Naive thymus-derived CD8-positive, alpha-beta T cell (primary cell): ENCODE measurements at regions not wholly inside any gene's neighbourhood (a gene's known extent, or its start where the extent isn't known, plus 50 kb on each side); places are given as distances from the start of the nearest gene placed in this dataset.

Experiments
- ATAC-seq, 2 donors: fragments of 150-1000 bp; cut with Tn5 transposase in 1 of 2; sonication (Bioruptor Pico), chemical (Tn5 transposase) in 1 of 2; 1 replicate in 1 of 2; 2 replicates in 1 of 2; pipeline ENCODE4 v1.10.0; 2021; ENCODE audit warnings: mild to moderate bottlenecking in 2 of 2, moderate library complexity in 2 of 2
- POLR2A ChIA-PET: fragments of 350-600 bp; sonication (Branson Sonifier 250); formaldehyde crosslinking; loops from one replicate; lab custom pipeline; 2021; ENCODE audit warnings: antibody characterized with exemption; lab: Charles Lee
- DNase-seq, 10 donors: peaks; one replicate each; pipeline versions ENCODE4 v3.0.0 to v3.0.0-alpha.2; 2020 to 2022
- H3K27ac Mint-ChIP-seq, 10 donors: one replicate each; pipeline ENCODE4 v1.8.0; 2020 to 2022; ENCODE audit warnings: mild to moderate bottlenecking in 10 of 10, mixed read lengths in 10 of 10, moderate library complexity in 4 of 10, inconsistent platforms in 1 of 10
- H3K27me3 Mint-ChIP-seq, 5 donors: one replicate each; pipeline ENCODE4 v1.8.0; 2021 to 2022; ENCODE audit warnings: mixed read lengths in 5 of 5
- H3K36me3 Mint-ChIP-seq, 3 donors: one replicate each; pipeline ENCODE4 v1.8.0; 2020 to 2022; ENCODE audit warnings: mixed read lengths in 3 of 3, mild to moderate bottlenecking in 2 of 3, inconsistent platforms in 1 of 3
- H3K4me1 Mint-ChIP-seq, 4 donors: one replicate each; pipeline ENCODE4 v1.8.0; 2021 to 2022; ENCODE audit warnings: mixed read lengths in 4 of 4
- H3K4me3 Mint-ChIP-seq, 10 donors: one replicate each; pipeline ENCODE4 v1.8.0; 2020 to 2022; ENCODE audit warnings: mild to moderate bottlenecking in 10 of 10, mixed read lengths in 10 of 10, moderate library complexity in 6 of 10, inconsistent platforms in 1 of 10
- H3K9me3 Mint-ChIP-seq, 9 donors: one replicate each; pipeline ENCODE4 v1.8.0; 2020 to 2022; ENCODE audit warnings: mixed read lengths in 9 of 9, mild to moderate bottlenecking in 3 of 9, inconsistent platforms in 1 of 9, moderate library complexity in 1 of 9

- no peaks in the 10 kb centered on the region for H3K36me3 Mint-ChIP-seq
- H3K27ac Mint-ChIP-seq = no peak overlapping the region
- POLR2A ChIA-PET = no interaction called here
- no peaks in the 10 kb centered on the region for H3K4me1 Mint-ChIP-seq
- no peaks in the 10 kb centered on the region for H3K27me3 Mint-ChIP-seq
- H3K4me3 Mint-ChIP-seq = no peak overlapping the region
- DNase-seq = no peak
- ATAC-seq = no peak
- H3K9me3 Mint-ChIP-seq = peaks cover 0 to 17% (median 3%) of the 10 kb centered on the region in 9 donors
Observed at GRCh38 chr10:83037653-83038052, 1101.7 kb upstream of the GHITM start.

- ATAC-seq (no peak), DNase-seq (no peak)
- POLR2A ChIA-PET = interaction anchor here (0.8 kb wide), 1 partner anchor 46 kb away, joined by 3 read pairs; no protein-coding TSS in a partner anchor
- H3K9me3 Mint-ChIP-seq = peaks cover 0 to 17% (median 3%) of the 10 kb centered on the region in 9 donors
- H3K4me3 Mint-ChIP-seq = no peak overlapping the region
- H3K27me3 Mint-ChIP-seq = no peaks in the 10 kb centered on the region
- H3K27ac Mint-ChIP-seq = no peak overlapping the region
- H3K36me3 Mint-ChIP-seq = no peaks in the 10 kb centered on the region
- H3K4me1 Mint-ChIP-seq = no peaks in the 10 kb centered on the region
Observed at GRCh38 chr10:83038631-83039030, 1100.7 kb upstream of the GHITM start.

GRCh38 chr10:83045731-83046130 lies 1093.6 kb upstream of the GHITM start:
- Mint-ChIP-seq H3K27me3 (no peaks in the 10 kb centered on the region), H3K9me3 (peaks cover 0 to 12% (median 0%) of the 10 kb centered on the region in 9 donors)
- DNase-seq = no peak

GRCh38 chr10:83050815-83051214 lies 1088.5 kb upstream of the GHITM start:
- Mint-ChIP-seq H3K4me1 (no peaks in the 10 kb centered on the region), H3K36me3 (no peaks in the 10 kb centered on the region), H3K27me3 (no peaks in the 10 kb centered on the region), H3K9me3 (peaks cover 0 to 10% (median 0%) of the 10 kb centered on the region in 9 donors), H3K27ac (no peak overlapping the region), H3K4me3 (no peak overlapping the region)
- DNase-seq = no peak
- POLR2A ChIA-PET = no interaction called here
- no peak for ATAC-seq

More at GRCh38 chr10:83045731-83046130, 1093.6 kb upstream of the GHITM start:
- no peak overlapping the region for H3K27ac Mint-ChIP-seq
- no peak for ATAC-seq
- H3K4me1 Mint-ChIP-seq = no peaks in the 10 kb centered on the region
- H3K4me3 Mint-ChIP-seq = no peak overlapping the region
- POLR2A ChIA-PET = no interaction called here
- H3K36me3 Mint-ChIP-seq = no peaks in the 10 kb centered on the region

GRCh38 chr10:83062871-83063270 lies 1076.4 kb upstream of the GHITM start:
- DNase-seq (no peak), ATAC-seq (no peak)
- H3K4me3 Mint-ChIP-seq = no peak overlapping the region
- H3K4me1 Mint-ChIP-seq = no peaks in the 10 kb centered on the region
- peaks cover 0 to 16% (median 6%) of the 10 kb centered on the region in 9 donors for H3K9me3 Mint-ChIP-seq
- POLR2A ChIA-PET = no interaction called here
- no peaks in the 10 kb centered on the region for H3K27me3 Mint-ChIP-seq
- H3K36me3 Mint-ChIP-seq = no peaks in the 10 kb centered on the region
- H3K27ac Mint-ChIP-seq = no peak overlapping the region

GRCh38 chr10:83073472-83073871 lies 1065.8 kb upstream of the GHITM start:
- Mint-ChIP-seq H3K27ac (no peak overlapping the region), H3K4me1 (no peaks in the 10 kb centered on the region), H3K4me3 (no peak overlapping the region), H3K36me3 (no peaks in the 10 kb centered on the region), H3K27me3 (no peaks in the 10 kb centered on the region), H3K9me3 (peaks cover 0 to 12% (median 2%) of the 10 kb centered on the region in 9 donors)
- DNase-seq = no peak
- ATAC-seq = no peak
- POLR2A ChIA-PET = no interaction called here

GRCh38 chr10:83075016-83075814 lies 1064.1 kb upstream of the GHITM start:
- DNase-seq (no peak), ATAC-seq (no peak)
- no peak overlapping the region for H3K27ac Mint-ChIP-seq
- H3K27me3 Mint-ChIP-seq = no peaks in the 10 kb centered on the region
- no peaks in the 10 kb centered on the region for H3K36me3 Mint-ChIP-seq
- POLR2A ChIA-PET = no interaction called here
- no peak overlapping the region for H3K4me3 Mint-ChIP-seq
- H3K9me3 Mint-ChIP-seq = peaks cover 0 to 10% (median 3%) of the 10 kb centered on the region in 9 donors
- no peaks in the 10 kb centered on the region for H3K4me1 Mint-ChIP-seq

- Mint-ChIP-seq H3K4me1 (no peaks in the 10 kb centered on the region), H3K36me3 (no peaks in the 10 kb centered on the region), H3K9me3 (peaks cover 0 to 10% (median 3%) of the 10 kb centered on the region in 9 donors), H3K4me3 (no peak overlapping the region), H3K27ac (no peak overlapping the region), H3K27me3 (no peaks in the 10 kb centered on the region)
- no peak for ATAC-seq
- POLR2A ChIA-PET = no interaction called here
- no peak for DNase-seq
Observed at GRCh38 chr10:83075815-83076355, 1063.4 kb upstream of the GHITM start.

- Mint-ChIP-seq H3K36me3 (no peaks in the 10 kb centered on the region), H3K27me3 (no peaks in the 10 kb centered on the region), H3K9me3 (peaks cover 0 to 10% (median 3%) of the 10 kb centered on the region in 9 donors), H3K4me3 (no peak overlapping the region), H3K27ac (no peak overlapping the region), H3K4me1 (no peaks in the 10 kb centered on the region)
- ATAC-seq (no peak), DNase-seq (no peak)
- POLR2A ChIA-PET = no interaction called here
Observed at GRCh38 chr10:83076443-83076842, 1062.9 kb upstream of the GHITM start.

GRCh38 chr10:83078160-83078559 lies 1061.1 kb upstream of the GHITM start:
- no peaks in the 10 kb centered on the region for H3K27me3 Mint-ChIP-seq
- no peak overlapping the region for H3K27ac Mint-ChIP-seq
- H3K9me3 Mint-ChIP-seq = peaks cover 0 to 22% (median 9%) of the 10 kb centered on the region in 9 donors
- H3K4me3 Mint-ChIP-seq = no peak overlapping the region
- H3K4me1 Mint-ChIP-seq = no peaks in the 10 kb centered on the region
- POLR2A ChIA-PET = no interaction called here
- DNase-seq (no peak), ATAC-seq (no peak)
- no peaks in the 10 kb centered on the region for H3K36me3 Mint-ChIP-seq

GRCh38 chr10:83078645-83079044 lies 1060.7 kb upstream of the GHITM start:
- Mint-ChIP-seq H3K4me1 (no peaks in the 10 kb centered on the region), H3K36me3 (no peaks in the 10 kb centered on the region), H3K27me3 (no peaks in the 10 kb centered on the region), H3K27ac (no peak overlapping the region), H3K9me3 (peaks cover 0 to 23% (median 9%) of the 10 kb centered on the region in 9 donors), H3K4me3 (no peak overlapping the region)
- POLR2A ChIA-PET = no interaction called here
- DNase-seq (no peak), ATAC-seq (no peak)

GRCh38 chr10:83083831-83084230 lies 1055.5 kb upstream of the GHITM start:
- ATAC-seq (no peak), DNase-seq (no peak)
- POLR2A ChIA-PET = no interaction called here
- H3K27ac Mint-ChIP-seq = no peak overlapping the region
- no peaks in the 10 kb centered on the region for H3K4me1 Mint-ChIP-seq
- H3K4me3 Mint-ChIP-seq = no peak overlapping the region
- H3K27me3 Mint-ChIP-seq = no peaks in the 10 kb centered on the region
- no peaks in the 10 kb centered on the region for H3K36me3 Mint-ChIP-seq
- peaks cover 0 to 24% (median 9%) of the 10 kb centered on the region in 9 donors for H3K9me3 Mint-ChIP-seq

GRCh38 chr10:83089335-83089734 lies 1050.0 kb upstream of the GHITM start:
- no peak for ATAC-seq
- Mint-ChIP-seq H3K27me3 (no peaks in the 10 kb centered on the region), H3K4me3 (no peak overlapping the region), H3K36me3 (no peaks in the 10 kb centered on the region), H3K4me1 (no peaks in the 10 kb centered on the region), H3K27ac (no peak overlapping the region), H3K9me3 (peaks cover 2 to 37% (median 5%) of the 10 kb centered on the region in 9 donors)
- POLR2A ChIA-PET = no interaction called here
- no peak for DNase-seq
